Adrenal gland (tissue), 5 donors: ENCODE measurements at regions not wholly inside any gene's neighbourhood (a gene's known extent, or its start where the extent isn't known, plus 50 kb on each side); places are given as distances from the start of the nearest gene placed in this dataset.

Source experiments
- POLR2A ChIP-seq, 2 donors: fragments of 450-650 bp; IDR thresholded peaks; one replicate each; pipeline ENCODE4 v1.6.1; 2017; ENCODE audit warnings: antibody characterized with exemption in 2 of 2, mild to moderate bottlenecking in 2 of 2, moderate library complexity in 1 of 2
- TF ChIP-seq, protein P1 (sequence below), 6 experiments: fragments of 450-650 bp in 4 of 6; fragments of 200-600 bp in 2 of 6; sonication (generic) in 1 of 6; IDR thresholded peaks; 1 replicate in 5 of 6; 2 replicates in 1 of 6; pipeline versions ENCODE4 v1.5.1 to v1.8.0; 2016 to 2021; ENCODE audit warnings: antibody characterized with exemption in 6 of 6, mild to moderate bottlenecking in 2 of 6, moderate library complexity in 1 of 6
- donor health status: DM: no; HTN: no; CAD: no.

DNA sequence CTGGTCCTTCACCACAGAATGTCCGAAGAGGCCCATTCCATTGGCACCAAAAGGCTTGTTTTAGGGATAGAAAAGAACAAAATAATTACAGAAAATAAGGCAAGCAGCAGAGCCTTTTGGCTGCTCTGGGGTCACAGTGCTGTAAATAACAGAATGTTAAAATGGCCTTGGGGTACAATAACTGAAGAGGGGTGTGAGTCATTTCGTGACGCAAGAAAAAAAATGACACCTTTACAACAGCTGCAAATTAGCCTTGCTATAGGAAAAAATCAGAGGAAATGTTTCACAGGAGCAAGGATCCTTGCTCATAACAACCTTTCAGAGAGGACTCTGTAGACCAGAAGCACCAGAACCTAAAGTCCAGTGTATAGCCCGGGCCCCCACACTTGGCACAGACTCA, 483.4 kb downstream of the OMA1 start:
- TF ChIP-seq, protein P1, sequence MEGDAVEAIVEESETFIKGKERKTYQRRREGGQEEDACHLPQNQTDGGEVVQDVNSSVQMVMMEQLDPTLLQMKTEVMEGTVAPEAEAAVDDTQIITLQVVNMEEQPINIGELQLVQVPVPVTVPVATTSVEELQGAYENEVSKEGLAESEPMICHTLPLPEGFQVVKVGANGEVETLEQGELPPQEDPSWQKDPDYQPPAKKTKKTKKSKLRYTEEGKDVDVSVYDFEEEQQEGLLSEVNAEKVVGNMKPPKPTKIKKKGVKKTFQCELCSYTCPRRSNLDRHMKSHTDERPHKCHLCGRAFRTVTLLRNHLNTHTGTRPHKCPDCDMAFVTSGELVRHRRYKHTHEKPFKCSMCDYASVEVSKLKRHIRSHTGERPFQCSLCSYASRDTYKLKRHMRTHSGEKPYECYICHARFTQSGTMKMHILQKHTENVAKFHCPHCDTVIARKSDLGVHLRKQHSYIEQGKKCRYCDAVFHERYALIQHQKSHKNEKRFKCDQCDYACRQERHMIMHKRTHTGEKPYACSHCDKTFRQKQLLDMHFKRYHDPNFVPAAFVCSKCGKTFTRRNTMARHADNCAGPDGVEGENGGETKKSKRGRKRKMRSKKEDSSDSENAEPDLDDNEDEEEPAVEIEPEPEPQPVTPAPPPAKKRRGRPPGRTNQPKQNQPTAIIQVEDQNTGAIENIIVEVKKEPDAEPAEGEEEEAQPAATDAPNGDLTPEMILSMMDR (IDR thresholded peaks at IDR 0.05), result no peak
- TF ChIP-seq POLR2A (IDR thresholded peaks at IDR 0.05), result no peak
